A549 (cell line): ENCODE measurements at regions not wholly inside any gene's neighbourhood (a gene's known extent, or its start where the extent isn't known, plus 50 kb on each side); places are given as distances from the start of the nearest gene placed in this dataset.

Experiments used
- BCL3 ChIP-seq: fragments of >200 bp; sonication (Bioruptor Twin); formaldehyde crosslinking; IDR thresholded peaks from 3 replicates; pipeline ENCODE4 v1.6.1; 2016
- CTCF ChIP-seq: fragments of >200 bp; sonication (Bioruptor Twin); formaldehyde crosslinking; IDR thresholded peaks from 3 replicates; pipeline ENCODE4 v1.5.1; 2016
- MAX ChIP-seq: IDR thresholded peaks from 2 replicates; pipeline ENCODE4 v1.6.1; 2012
- POLR2A ChIP-seq: IDR thresholded peaks from 2 replicates; pipeline ENCODE4 v1.6.1; 2012; ENCODE audit warnings: mild to moderate bottlenecking, low read length

- TF ChIP-seq CTCF, result no peak
- TF ChIP-seq POLR2A, result no peak
- TF ChIP-seq BCL3, result no peak
- no peak for TF ChIP-seq MAX
Observed at GRCh38 chr14:101473045-101473729, 88.1 kb upstream of the DIO3 start.
